ENCODE measurements at regions not wholly inside any gene's neighbourhood (a gene's known extent, or its start where the extent isn't known, plus 50 kb on each side); places are given as distances from the start of the nearest gene placed in this dataset.

- Histone ChIP-seq H2AFZ (ENCODE audit: insufficient read depth, low read length, poor library complexity) (no peak overlapping the region), H4K12ac (ENCODE audit: low read depth, low read length) (no peak overlapping the region), H3K4me1 (ENCODE audit: control insufficient read depth in 1 of 2, insufficient read depth in 2 of 2, low read length in 2 of 2) (no peaks in the 10 kb centered on the region), H3K23ac (ENCODE audit: low read length) (no peak overlapping the region), H4K91ac (ENCODE audit: low read depth, low read length) (no peak overlapping the region), H3K27me3 (ENCODE audit: insufficient read depth, low read length) (no peaks in the 10 kb centered on the region), H3K27ac (ENCODE audit: low read depth, low read length) (no peak overlapping the region), H2BK120ac (ENCODE audit: insufficient read depth, low read length, poor library complexity) (no peak overlapping the region), H3K4me2 (ENCODE audit: low read length) (no peak overlapping the region), H3K79me2 (ENCODE audit: control insufficient read depth, insufficient read depth, low read length, poor library complexity) (no peaks in the 10 kb centered on the region), H3K9me3 (ENCODE audit: insufficient read depth, low read depth, low read length) (no peaks in the 10 kb centered on the region), H3K36me3 (ENCODE audit: control insufficient read depth in 1 of 2, insufficient read depth in 2 of 2, low read length in 2 of 2) (no peaks in the 10 kb centered on the region), H3K9ac (ENCODE audit: low read length) (no peak overlapping the region), H3K4me3 (ENCODE audit: low read depth, low read length) (no peak overlapping the region), H2AK5ac (ENCODE audit: low read length) (no peak overlapping the region), H3K14ac (ENCODE audit: low read length) (no peak overlapping the region), H4K8ac (ENCODE audit: low read depth, low read length) (no peak overlapping the region), H2BK5ac (ENCODE audit: low read depth, low read length, poor library complexity) (no peak overlapping the region), H3K79me1 (ENCODE audit: low read length) (no peaks in the 10 kb centered on the region), H3K4ac (ENCODE audit: low read depth, low read length) (no peak overlapping the region), H3K18ac (ENCODE audit: low read length) (no peak overlapping the region), H2BK12ac (ENCODE audit: low read length) (no peak overlapping the region)
- DNase-seq = no peak
Observed at GRCh38 chr10:84925495-84925894, 597.1 kb downstream of the CCSER2 start.

DNA sequence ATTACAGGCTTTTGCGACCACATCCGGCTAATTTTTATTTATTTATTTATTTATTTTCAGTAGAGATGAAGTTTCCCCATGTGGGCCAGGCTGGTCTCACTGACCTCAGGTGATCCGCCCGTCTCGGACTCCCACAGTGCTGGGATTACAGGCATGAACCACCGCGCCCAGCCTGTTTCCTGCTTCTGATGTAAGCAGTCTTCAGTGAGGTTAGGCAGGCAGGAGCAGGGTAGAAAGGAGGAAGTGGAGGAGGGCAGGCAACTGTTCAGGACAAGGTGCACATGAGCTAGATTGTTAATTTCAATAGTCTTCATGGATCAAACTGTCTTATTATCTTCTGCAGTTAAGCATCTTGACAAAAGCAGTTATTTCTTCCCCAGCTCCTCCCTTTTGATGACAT, 605.0 kb downstream of the CCSER2 start:
- H3K4me1 ChIP-seq (ENCODE audit: control insufficient read depth in 1 of 2, insufficient read depth in 2 of 2, low read length in 2 of 2) = no peaks in the 10 kb centered on the region
- no peaks in the 10 kb centered on the region for H3K79me1 ChIP-seq (ENCODE audit: low read length)
- H3K36me3 ChIP-seq (ENCODE audit: control insufficient read depth in 1 of 2, insufficient read depth in 2 of 2, low read length in 2 of 2) = no peaks in the 10 kb centered on the region
- H3K4ac ChIP-seq (ENCODE audit: low read depth, low read length) = no peak overlapping the region
- no peak overlapping the region for H2BK120ac ChIP-seq (ENCODE audit: insufficient read depth, low read length, poor library complexity)
- no peak overlapping the region for H4K12ac ChIP-seq (ENCODE audit: low read depth, low read length)
- H3K4me3 ChIP-seq (ENCODE audit: low read depth, low read length) = no peak overlapping the region
- H3K27ac ChIP-seq (ENCODE audit: low read depth, low read length) = no peak overlapping the region
- no peak overlapping the region for H2BK5ac ChIP-seq (ENCODE audit: low read depth, low read length, poor library complexity)
- no peaks in the 10 kb centered on the region for H3K27me3 ChIP-seq (ENCODE audit: insufficient read depth, low read length)
- no peak overlapping the region for H3K9ac ChIP-seq (ENCODE audit: low read length)
- no peak overlapping the region for H2BK12ac ChIP-seq (ENCODE audit: low read length)
- no peaks in the 10 kb centered on the region for H3K79me2 ChIP-seq (ENCODE audit: control insufficient read depth, insufficient read depth, low read length, poor library complexity)
- no peaks in the 10 kb centered on the region for H3K9me3 ChIP-seq (ENCODE audit: insufficient read depth, low read depth, low read length)
- DNase-seq = no peak
- H3K23ac ChIP-seq (ENCODE audit: low read length) = no peak overlapping the region
- H3K4me2 ChIP-seq (ENCODE audit: low read length) = no peak overlapping the region
- no CpG with 5 or more reads among the region's 7 CpGs for WGBS (ENCODE audit: extremely low coverage, insufficient coverage, insufficient read length)
- no peak overlapping the region for H2AK5ac ChIP-seq (ENCODE audit: low read length)
- H3K18ac ChIP-seq (ENCODE audit: low read length) = no peak overlapping the region
- H3K14ac ChIP-seq (ENCODE audit: low read length) = no peak overlapping the region
- H4K91ac ChIP-seq (ENCODE audit: low read depth, low read length) = no peak overlapping the region
- no peak overlapping the region for H4K8ac ChIP-seq (ENCODE audit: low read depth, low read length)
- H2AFZ ChIP-seq (ENCODE audit: insufficient read depth, low read length, poor library complexity) = no peak overlapping the region

DNA sequence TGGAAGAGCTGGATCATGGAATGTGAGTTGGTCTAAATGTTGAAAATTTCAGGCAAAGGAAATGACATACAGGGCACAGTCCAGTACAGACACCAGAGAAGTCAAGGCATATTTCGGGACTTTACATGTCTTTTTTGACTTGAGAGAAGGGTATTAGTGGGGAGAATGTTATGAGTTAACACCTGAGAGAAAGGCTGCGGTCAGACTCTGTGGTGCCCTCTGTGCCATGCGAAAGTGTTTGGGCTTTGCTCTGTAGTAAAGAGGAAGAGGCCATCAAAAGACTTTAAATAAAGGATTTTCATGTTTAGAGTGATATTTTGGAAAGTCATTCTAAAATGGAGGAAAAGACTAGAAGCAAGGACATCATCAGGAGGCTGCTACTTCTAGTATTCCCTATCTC, 607.4 kb downstream of the CCSER2 start:
- no CpG with 5 or more reads among the region's 3 CpGs for WGBS (ENCODE audit: extremely low coverage, insufficient coverage, insufficient read length)
- Histone ChIP-seq H3K9me3 (ENCODE audit: insufficient read depth, low read depth, low read length) (no peaks in the 10 kb centered on the region), H3K9ac (ENCODE audit: low read length) (no peak overlapping the region)

GRCh38 chr10:84938117-84938905, 609.9 kb downstream of the CCSER2 start:
- no peak overlapping the region for H3K18ac ChIP-seq (ENCODE audit: low read length)
- H3K79me1 ChIP-seq (ENCODE audit: low read length) = no peaks in the 10 kb centered on the region
- H3K14ac ChIP-seq (ENCODE audit: low read length) = no peak overlapping the region
- no peak for DNase-seq
- H3K27me3 ChIP-seq (ENCODE audit: insufficient read depth, low read length) = no peaks in the 10 kb centered on the region
- no peak overlapping the region for H3K4me2 ChIP-seq (ENCODE audit: low read length)
- H2AK5ac ChIP-seq (ENCODE audit: low read length) = no peak overlapping the region
- no peak overlapping the region for H3K23ac ChIP-seq (ENCODE audit: low read length)
- no peaks in the 10 kb centered on the region for H3K4me1 ChIP-seq (ENCODE audit: control insufficient read depth in 1 of 2, insufficient read depth in 2 of 2, low read length in 2 of 2)
- no peak overlapping the region for H3K4ac ChIP-seq (ENCODE audit: low read depth, low read length)
- H4K8ac ChIP-seq (ENCODE audit: low read depth, low read length) = no peak overlapping the region
- no peaks in the 10 kb centered on the region for H3K79me2 ChIP-seq (ENCODE audit: control insufficient read depth, insufficient read depth, low read length, poor library complexity)
- H3K36me3 ChIP-seq (ENCODE audit: control insufficient read depth in 1 of 2, insufficient read depth in 2 of 2, low read length in 2 of 2) = no peaks in the 10 kb centered on the region
- no peak overlapping the region for H4K12ac ChIP-seq (ENCODE audit: low read depth, low read length)
- no CpG with 5 or more reads among the region's 4 CpGs for WGBS (ENCODE audit: extremely low coverage, insufficient coverage, insufficient read length)
- no peaks in the 10 kb centered on the region for H3K9me3 ChIP-seq (ENCODE audit: insufficient read depth, low read depth, low read length)
- no peak overlapping the region for H3K27ac ChIP-seq (ENCODE audit: low read depth, low read length)
- H2BK5ac ChIP-seq (ENCODE audit: low read depth, low read length, poor library complexity) = no peak overlapping the region
- no peak overlapping the region for H3K9ac ChIP-seq (ENCODE audit: low read length)
- no peak overlapping the region for H4K91ac ChIP-seq (ENCODE audit: low read depth, low read length)
- no peak overlapping the region for H2BK12ac ChIP-seq (ENCODE audit: low read length)
- H3K4me3 ChIP-seq (ENCODE audit: low read depth, low read length) = no peak overlapping the region
- H2BK120ac ChIP-seq (ENCODE audit: insufficient read depth, low read length, poor library complexity) = no peak overlapping the region
- no peak overlapping the region for H2AFZ ChIP-seq (ENCODE audit: insufficient read depth, low read length, poor library complexity)

More for the DNA sequence above, 607.4 kb downstream of the CCSER2 start:
- no peak overlapping the region for H2AFZ ChIP-seq (ENCODE audit: insufficient read depth, low read length, poor library complexity)
- no peak overlapping the region for H2BK5ac ChIP-seq (ENCODE audit: low read depth, low read length, poor library complexity)
- H3K4me3 ChIP-seq (ENCODE audit: low read depth, low read length) = no peak overlapping the region
- H3K14ac ChIP-seq (ENCODE audit: low read length) = no peak overlapping the region
- H3K4ac ChIP-seq (ENCODE audit: low read depth, low read length) = no peak overlapping the region
- H2BK12ac ChIP-seq (ENCODE audit: low read length) = no peak overlapping the region
- H4K91ac ChIP-seq (ENCODE audit: low read depth, low read length) = no peak overlapping the region
- DNase-seq = no peak
- H3K23ac ChIP-seq (ENCODE audit: low read length) = no peak overlapping the region
- no peaks in the 10 kb centered on the region for H3K79me1 ChIP-seq (ENCODE audit: low read length)
- no peak overlapping the region for H3K27ac ChIP-seq (ENCODE audit: low read depth, low read length)
- H3K79me2 ChIP-seq (ENCODE audit: control insufficient read depth, insufficient read depth, low read length, poor library complexity) = no peaks in the 10 kb centered on the region
- no peak overlapping the region for H2AK5ac ChIP-seq (ENCODE audit: low read length)
- no peaks in the 10 kb centered on the region for H3K27me3 ChIP-seq (ENCODE audit: insufficient read depth, low read length)
- H3K18ac ChIP-seq (ENCODE audit: low read length) = no peak overlapping the region
- H3K4me1 ChIP-seq (ENCODE audit: control insufficient read depth in 1 of 2, insufficient read depth in 2 of 2, low read length in 2 of 2) = no peaks in the 10 kb centered on the region
- no peak overlapping the region for H3K4me2 ChIP-seq (ENCODE audit: low read length)
- H4K12ac ChIP-seq (ENCODE audit: low read depth, low read length) = no peak overlapping the region
- H2BK120ac ChIP-seq (ENCODE audit: insufficient read depth, low read length, poor library complexity) = no peak overlapping the region
- H4K8ac ChIP-seq (ENCODE audit: low read depth, low read length) = no peak overlapping the region
- H3K36me3 ChIP-seq (ENCODE audit: control insufficient read depth in 1 of 2, insufficient read depth in 2 of 2, low read length in 2 of 2) = no peaks in the 10 kb centered on the region
